IgD-negative memory B cell (primary cell): ENCODE measurements at regions not wholly inside any gene's neighbourhood (a gene's known extent, or its start where the extent isn't known, plus 50 kb on each side); places are given as distances from the start of the nearest gene placed in this dataset.
"Not testable (repeated sequence)": the region's sequence is repeated elsewhere in the genome, so short reads cannot be mapped to it uniquely, and the experiment has no call there.

Source experiments
- H3K27ac Mint-ChIP-seq, 3 donors: one replicate each; pipeline ENCODE4 v1.8.0; 2020 to 2022; ENCODE audit warnings: mild to moderate bottlenecking in 3 of 3, mixed read lengths in 3 of 3, moderate library complexity in 1 of 3
- H3K27me3 Mint-ChIP-seq: one replicate; pipeline ENCODE4 v1.8.0; 2021; ENCODE audit warnings: mixed read lengths
- H3K36me3 Mint-ChIP-seq: one replicate; pipeline ENCODE4 v1.8.0; 2020; ENCODE audit warnings: mild to moderate bottlenecking, mixed read lengths
- H3K4me1 Mint-ChIP-seq, 3 donors: one replicate each; pipeline ENCODE4 v1.8.0; 2020 to 2022; ENCODE audit warnings: mixed read lengths in 3 of 3, mild to moderate bottlenecking in 1 of 3
- H3K4me3 Mint-ChIP-seq, 4 donors: one replicate each; pipeline ENCODE4 v1.8.0; 2020 to 2022; ENCODE audit warnings: mild to moderate bottlenecking in 4 of 4, mixed read lengths in 4 of 4, moderate library complexity in 3 of 4
- H3K9me3 Mint-ChIP-seq, 3 donors: one replicate each; pipeline ENCODE4 v1.8.0; 2020 to 2021; ENCODE audit warnings: mixed read lengths in 3 of 3, mild to moderate bottlenecking in 1 of 3

- Mint-ChIP-seq H3K9me3 (no peaks in the 10 kb centered on the region), H3K27ac (no peak overlapping the region), H3K4me1 (peaks cover 10 to 19% (median 14%) of the 10 kb centered on the region in 3 donors), H3K36me3 (no peaks in the 10 kb centered on the region), H3K27me3 (peaks cover 4% of the 10 kb centered on the region), H3K4me3 (peak overlapping the region in 1 of 4 donors; percentile 46)
These were observed 104.2 kb upstream of the ACBD5 start for GRCh38 chr10:27344568-27345454.

DNA sequence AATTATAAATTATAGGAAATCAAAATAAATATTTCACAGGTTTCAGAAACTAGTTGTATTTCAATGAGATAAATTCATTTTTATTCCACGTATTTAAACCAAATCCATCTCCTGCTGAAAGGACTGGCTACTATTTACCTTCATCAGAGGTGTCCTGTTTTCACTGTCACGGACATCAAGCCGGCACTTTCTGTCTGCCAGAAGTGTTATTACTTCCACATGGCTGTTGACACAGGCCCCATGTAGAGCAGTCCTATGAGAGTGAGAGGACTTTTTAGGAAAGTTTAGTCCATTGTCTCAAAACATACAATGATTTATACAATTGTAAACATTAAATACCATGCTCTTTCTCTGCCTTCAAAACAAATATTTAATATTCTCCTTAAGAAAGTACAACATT lies 100.4 kb upstream of the ACBD5 start:
- peaks cover 5 to 15% (median 8%) of the 10 kb centered on the region in 3 donors for H3K4me1 Mint-ChIP-seq
- no peak overlapping the region for H3K27ac Mint-ChIP-seq

GRCh38 chr10:27335246-27335645 lies 94.6 kb upstream of the ACBD5 start:
- not testable (repeated sequence) for H3K27ac Mint-ChIP-seq, H3K27me3 Mint-ChIP-seq, H3K4me1 Mint-ChIP-seq, H3K9me3 Mint-ChIP-seq, H3K4me3 Mint-ChIP-seq, H3K36me3 Mint-ChIP-seq

More for the DNA sequence above, 100.4 kb upstream of the ACBD5 start:
- no peaks in the 10 kb centered on the region for H3K27me3 Mint-ChIP-seq
- H3K36me3 Mint-ChIP-seq, result no peaks in the 10 kb centered on the region
- H3K9me3 Mint-ChIP-seq, result no peaks in the 10 kb centered on the region
- H3K4me3 Mint-ChIP-seq, result no peak overlapping the region

DNA sequence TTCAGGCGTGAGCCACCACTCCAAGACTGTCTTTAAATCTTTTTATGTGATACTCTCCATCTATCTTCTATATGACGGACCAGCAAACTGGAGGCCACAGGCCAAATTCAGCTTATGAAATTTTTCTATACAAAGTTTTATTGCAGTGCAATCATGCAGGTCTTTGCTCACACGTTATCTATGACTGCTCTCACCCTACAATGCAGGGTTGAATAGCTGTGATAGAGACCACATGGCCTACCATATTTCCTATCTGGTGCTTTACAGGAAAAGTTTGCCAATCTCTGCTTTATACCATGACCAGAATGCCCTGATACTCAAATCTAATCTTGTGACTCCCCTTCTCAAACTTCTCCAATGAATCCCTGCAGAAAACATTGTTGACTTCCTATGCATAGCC lies 89.5 kb upstream of the ACBD5 start:
- peaks cover 2% of the 10 kb centered on the region for H3K36me3 Mint-ChIP-seq
- no peak overlapping the region for H3K27ac Mint-ChIP-seq

DNA sequence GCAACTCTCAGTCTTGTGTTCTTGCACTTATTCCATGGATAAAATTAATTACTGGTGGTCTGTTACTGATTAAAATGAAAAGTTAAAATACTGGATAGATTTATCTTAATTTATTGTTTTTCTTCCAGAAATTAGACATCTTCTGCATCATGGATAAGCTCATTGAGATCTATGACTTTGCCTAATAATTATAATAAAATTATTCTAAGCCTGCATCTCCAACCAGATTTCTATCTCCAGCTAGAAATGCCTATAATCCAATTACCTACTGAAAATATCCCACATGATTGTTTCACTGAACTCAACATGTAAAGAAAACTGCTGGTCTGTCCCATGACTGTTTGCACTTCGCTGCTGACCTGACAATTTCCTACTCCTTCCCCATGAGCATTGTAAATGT lies 88.3 kb upstream of the ACBD5 start:
- Mint-ChIP-seq H3K27ac (peak overlapping the region in 1 of 3 donors; percentile 78), H3K9me3 (no peaks in the 10 kb centered on the region), H3K36me3 (peaks cover 2% of the 10 kb centered on the region), H3K4me3 (no peak overlapping the region), H3K4me1 (peaks cover 0 to 2% (median 0%) of the 10 kb centered on the region in 3 donors), H3K27me3 (no peaks in the 10 kb centered on the region)

More for the DNA sequence above, 89.5 kb upstream of the ACBD5 start:
- Mint-ChIP-seq H3K4me3 (no peak overlapping the region), H3K9me3 (no peaks in the 10 kb centered on the region), H3K4me1 (peaks cover 0 to 2% (median 0%) of the 10 kb centered on the region in 3 donors), H3K27me3 (no peaks in the 10 kb centered on the region)

- not testable (repeated sequence) for H3K4me3 Mint-ChIP-seq, H3K36me3 Mint-ChIP-seq, H3K9me3 Mint-ChIP-seq, H3K4me1 Mint-ChIP-seq, H3K27ac Mint-ChIP-seq, H3K27me3 Mint-ChIP-seq
These were observed 86.2 kb upstream of the ACBD5 start for GRCh38 chr10:27326748-27327147.

DNA sequence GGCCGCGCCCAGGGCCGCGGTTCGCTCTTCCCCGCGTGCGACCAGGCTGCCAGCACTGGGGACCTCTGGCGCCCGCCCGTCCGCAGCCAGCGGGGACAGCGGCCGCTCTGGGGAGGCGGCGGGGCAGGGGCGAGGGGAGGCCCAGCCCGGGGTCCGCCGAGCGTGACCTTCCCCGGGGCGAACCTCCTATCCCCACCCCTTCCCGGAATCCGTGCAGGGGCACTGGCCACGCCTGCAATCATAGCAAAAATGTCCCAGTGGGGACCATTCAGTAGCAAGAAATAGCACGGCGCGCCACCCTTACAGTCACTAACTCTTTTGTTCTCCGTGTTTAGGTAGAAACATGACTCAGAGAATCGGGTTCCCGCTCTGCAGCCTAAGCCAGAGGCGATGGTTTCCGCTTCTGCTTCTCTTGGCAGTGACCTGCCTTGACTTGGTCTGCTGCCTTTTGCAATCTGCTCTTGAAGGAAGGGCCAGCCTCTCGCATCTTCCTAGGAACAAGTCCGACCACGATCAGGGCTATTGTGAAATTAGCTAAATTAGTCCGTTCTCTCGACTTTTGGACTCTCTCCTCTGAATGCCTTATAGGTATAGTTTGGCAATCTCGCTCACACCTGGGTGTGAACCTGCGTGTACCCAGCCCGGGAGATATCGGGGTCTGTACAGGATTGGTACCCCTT lies 79.3 kb upstream of the ACBD5 start:
- Mint-ChIP-seq H3K9me3 (no peaks in the 10 kb centered on the region), H3K27ac (no peak overlapping the region), H3K4me1 (peaks cover 2 to 5% (median 5%) of the 10 kb centered on the region in 3 donors), H3K4me3 (peak overlapping the region in 2 of 4 donors; percentile 73 to 77), H3K27me3 (peaks cover 5% of the 10 kb centered on the region), H3K36me3 (no peaks in the 10 kb centered on the region)

GRCh38 chr10:27319139-27319538 lies 78.5 kb upstream of the ACBD5 start:
- H3K4me3 Mint-ChIP-seq, result peak overlapping the region in 1 of 4 donors; percentile 73
- H3K27ac Mint-ChIP-seq, H3K36me3 Mint-ChIP-seq, H3K27me3 Mint-ChIP-seq, H3K9me3 Mint-ChIP-seq, H3K4me1 Mint-ChIP-seq: not testable (repeated sequence)

- not testable (repeated sequence) for H3K36me3 Mint-ChIP-seq, H3K4me1 Mint-ChIP-seq, H3K4me3 Mint-ChIP-seq, H3K9me3 Mint-ChIP-seq, H3K27me3 Mint-ChIP-seq, H3K27ac Mint-ChIP-seq
These were observed 74.5 kb upstream of the ACBD5 start for GRCh38 chr10:27315082-27315481.

GRCh38 chr10:27313586-27313985 lies 73.0 kb upstream of the ACBD5 start:
- H3K9me3 Mint-ChIP-seq, H3K27ac Mint-ChIP-seq, H3K36me3 Mint-ChIP-seq, H3K4me1 Mint-ChIP-seq, H3K4me3 Mint-ChIP-seq, H3K27me3 Mint-ChIP-seq: not testable (repeated sequence)

DNA sequence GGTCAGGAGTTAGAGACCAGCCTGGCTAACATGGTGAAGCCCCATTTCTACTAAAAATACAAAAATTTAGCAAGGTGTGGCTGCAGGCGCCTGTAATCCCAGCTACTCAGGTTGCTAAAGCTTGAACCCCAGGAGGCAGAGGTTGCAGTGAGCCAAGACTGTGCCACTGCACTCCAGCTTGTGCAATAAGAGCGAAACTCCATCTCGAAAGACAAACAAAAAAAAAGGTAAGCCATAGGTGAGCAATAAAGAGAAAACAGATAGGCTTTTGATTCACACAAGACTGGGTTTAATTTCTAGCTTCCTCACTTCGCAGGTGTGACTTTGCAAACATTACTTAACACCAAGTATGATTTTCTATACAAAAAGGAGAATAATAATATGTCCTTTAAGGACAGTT lies 72.3 kb upstream of the ACBD5 start:
- Mint-ChIP-seq H3K4me3 (no peak overlapping the region), H3K36me3 (no peaks in the 10 kb centered on the region), H3K27me3 (peaks cover 5% of the 10 kb centered on the region), H3K27ac (no peak overlapping the region), H3K4me1 (no peaks in the 10 kb centered on the region), H3K9me3 (no peaks in the 10 kb centered on the region)

DNA sequence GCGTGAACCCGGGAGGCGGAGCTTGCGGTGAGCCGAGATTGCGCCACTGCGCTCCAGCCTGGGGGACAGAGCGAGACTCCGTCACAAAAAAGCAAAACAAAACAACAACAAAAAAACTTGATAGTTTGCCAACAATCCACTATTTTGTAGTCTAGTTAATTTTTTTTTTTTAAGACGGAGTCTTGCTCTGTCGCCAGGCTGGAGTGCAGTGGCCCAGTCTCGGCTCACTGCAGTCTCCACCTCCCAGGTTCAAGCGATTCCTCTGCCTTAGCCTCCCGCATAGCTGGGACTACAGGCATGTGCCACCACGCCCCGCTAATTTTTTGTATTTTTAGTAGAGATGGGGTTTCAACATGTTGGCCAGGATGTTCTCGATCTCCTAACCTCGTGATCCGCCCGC lies 71.2 kb upstream of the ACBD5 start:
- H3K4me1 Mint-ChIP-seq, H3K27me3 Mint-ChIP-seq, H3K9me3 Mint-ChIP-seq, H3K4me3 Mint-ChIP-seq, H3K36me3 Mint-ChIP-seq, H3K27ac Mint-ChIP-seq: not testable (repeated sequence)

DNA sequence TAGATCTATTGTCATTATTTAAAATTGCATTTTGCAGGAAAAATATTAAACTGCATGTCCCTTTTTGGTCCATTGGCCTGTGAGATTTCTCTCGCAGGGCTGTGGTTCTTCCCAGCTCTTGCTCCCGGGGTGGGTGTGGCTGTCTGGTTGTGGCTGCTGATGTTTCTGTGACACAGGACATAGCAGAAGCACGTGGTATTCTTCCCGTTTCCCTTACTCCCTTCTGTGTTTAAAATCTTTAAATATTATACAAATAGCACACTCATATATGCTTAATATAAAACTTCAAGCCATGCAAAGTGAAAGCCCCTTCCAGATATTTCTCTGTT lies 57.9 kb upstream of the ACBD5 start:
- not testable (repeated sequence) for H3K27me3 Mint-ChIP-seq, H3K36me3 Mint-ChIP-seq, H3K4me3 Mint-ChIP-seq, H3K27ac Mint-ChIP-seq, H3K4me1 Mint-ChIP-seq, H3K9me3 Mint-ChIP-seq

- Mint-ChIP-seq H3K4me1 (no peaks in the 10 kb centered on the region), H3K27ac (no peak overlapping the region)
These were observed 57.4 kb upstream of the ACBD5 start for GRCh38 chr10:27297844-27298521.

DNA sequence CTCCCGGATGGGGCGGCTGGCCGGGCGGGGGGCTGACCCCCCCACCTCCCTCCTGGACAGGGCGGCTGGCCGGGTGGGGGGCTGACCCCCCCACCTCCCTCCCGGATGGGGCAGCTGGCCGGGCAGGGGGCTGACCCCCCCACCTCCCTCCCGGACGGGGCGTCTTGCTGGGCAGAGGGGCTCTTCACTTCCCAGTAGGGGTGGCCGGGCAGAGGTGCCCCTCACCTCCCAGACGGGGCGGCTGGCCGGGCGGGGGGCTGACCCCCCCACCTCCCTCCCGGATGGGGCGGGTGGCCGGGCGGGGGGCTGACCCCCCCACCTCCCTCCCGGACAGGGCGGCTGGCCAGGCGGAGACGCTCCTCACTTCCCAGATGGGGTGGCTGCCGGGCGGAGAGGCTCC lies 55.7 kb upstream of the ACBD5 start:
- not testable (repeated sequence) for H3K27me3 Mint-ChIP-seq, H3K4me3 Mint-ChIP-seq, H3K9me3 Mint-ChIP-seq, H3K27ac Mint-ChIP-seq, H3K36me3 Mint-ChIP-seq
- peaks cover 2 to 12% (median 9%) of the 10 kb centered on the region in 3 donors for H3K4me1 Mint-ChIP-seq

More at GRCh38 chr10:27297844-27298521, 57.4 kb upstream of the ACBD5 start:
- H3K36me3 Mint-ChIP-seq, result peaks cover under 1% of the 10 kb centered on the region
- H3K27me3 Mint-ChIP-seq, result peaks cover 2% of the 10 kb centered on the region
- no peaks in the 10 kb centered on the region for H3K9me3 Mint-ChIP-seq
- no peak overlapping the region for H3K4me3 Mint-ChIP-seq
